ENCODE measurements at regions not wholly inside any gene's neighbourhood (a gene's known extent, or its start where the extent isn't known, plus 50 kb on each side); places are given as distances from the start of the nearest gene placed in this dataset.
A peak's percentile ranks its signal among the peaks of the same experiment; 100 is the strongest.
"Not testable (repeated sequence)": the region's sequence is repeated elsewhere in the genome, so short reads cannot be mapped to it uniquely, and the experiment has no call there.

GRCh38 chr4:102397056-102397455, 51.8 kb upstream of the SLC39A8 start:
- DNase-seq (ENCODE audit: low spot score) = not testable (repeated sequence)

- no peak for DNase-seq (ENCODE audit: low spot score)
Measured at GRCh38 chr4:102399021-102399420, 53.7 kb upstream of the SLC39A8 start.

GRCh38 chr4:102400898-102401297, 55.6 kb upstream of the SLC39A8 start:
- DNase-seq (ENCODE audit: low spot score) = no peak

- DNase-seq (ENCODE audit: low spot score) = no peak
Measured at GRCh38 chr4:102402223-102402622, 56.9 kb upstream of the SLC39A8 start.

- no peak for DNase-seq (ENCODE audit: low spot score)
Measured at GRCh38 chr4:102403116-102403515, 57.8 kb upstream of the SLC39A8 start.

GRCh38 chr4:102404431-102404969, 59.2 kb upstream of the SLC39A8 start:
- DNase-seq (ENCODE audit: low spot score) = no peak

- DNase-seq (ENCODE audit: low spot score) = no peak
Measured at GRCh38 chr4:102405821-102406401, 60.6 kb upstream of the SLC39A8 start.

- not testable (repeated sequence) for DNase-seq (ENCODE audit: low spot score)
Measured at GRCh38 chr4:102410884-102411283, 65.6 kb upstream of the SLC39A8 start.

GRCh38 chr4:102411408-102411807, 66.1 kb upstream of the SLC39A8 start:
- no peak for DNase-seq (ENCODE audit: low spot score)

- no peak for DNase-seq (ENCODE audit: low spot score)
Measured at GRCh38 chr4:102416765-102417164, 71.5 kb upstream of the SLC39A8 start.

GRCh38 chr4:102420563-102421398, 75.5 kb upstream of the SLC39A8 start:
- no peak for DNase-seq (ENCODE audit: low spot score)

- DNase-seq (ENCODE audit: low spot score) = no peak
Measured at GRCh38 chr4:102422843-102423242, 77.6 kb upstream of the SLC39A8 start.

GRCh38 chr4:102423375-102423774, 77.8 kb upstream of the NFKB1 start:
- no peak for DNase-seq (ENCODE audit: low spot score)

GRCh38 chr4:102427371-102427998, 73.7 kb upstream of the NFKB1 start:
- no peak for DNase-seq (ENCODE audit: low spot score)

- DNase-seq (ENCODE audit: low spot score) = no peak
Measured at GRCh38 chr4:102428122-102428521, 73.0 kb upstream of the NFKB1 start.

- DNase-seq (ENCODE audit: low spot score) = no peak
Measured at GRCh38 chr4:102429553-102429952, 71.6 kb upstream of the NFKB1 start.

- DNase-seq (ENCODE audit: low spot score) = no peak
Measured at GRCh38 chr4:102430461-102430910, 70.7 kb upstream of the NFKB1 start.

GRCh38 chr4:102431608-102431961, 69.6 kb upstream of the NFKB1 start:
- DNase-seq (ENCODE audit: low spot score) = no peak

GRCh38 chr4:102437111-102437510, 64.0 kb upstream of the NFKB1 start:
- DNase-seq (ENCODE audit: low spot score) = no peak

GRCh38 chr4:102438396-102439235, 62.5 kb upstream of the NFKB1 start:
- DNase-seq (ENCODE audit: low spot score) = no peak

- peak; percentile 47 for DNase-seq (ENCODE audit: low spot score)
Measured at GRCh38 chr4:102439236-102439614, 61.9 kb upstream of the NFKB1 start.

- no peak for DNase-seq (ENCODE audit: low spot score)
Measured at GRCh38 chr4:102439812-102440211, 61.3 kb upstream of the NFKB1 start.
